Loucy (cell line): ENCODE measurements at regions not wholly inside any gene's neighbourhood (a gene's known extent, or its start where the extent isn't known, plus 50 kb on each side); places are given as distances from the start of the nearest gene placed in this dataset.

Source experiments
- H2AFZ ChIP-seq: fragments of 200-600 bp; sonication (generic); 2 replicates; pipeline ENCODE4 v1.6.0; 2016; ENCODE audit warnings: antibody characterized with exemption, mild to moderate bottlenecking, low read length, moderate library complexity
- H3F3A ChIP-seq: fragments of 200-600 bp; 2 replicates; pipeline ENCODE4 v1.6.0; 2016; ENCODE audit warnings: antibody characterized with exemption, low read depth, mild to moderate bottlenecking
- H3K27me3 ChIP-seq: fragments of 200-600 bp; sonication (generic); 2 replicates; pipeline ENCODE4 v1.6.1; 2014; ENCODE audit warnings: low read length, mild to moderate bottlenecking; ENCODE audit not compliant: insufficient read depth, poor library complexity, severe bottlenecking
- H3K36me3 ChIP-seq: fragments of 200-600 bp; sonication (generic); 2 replicates; pipeline ENCODE4 v1.6.1; 2016; ENCODE audit warnings: low read length; ENCODE audit not compliant: insufficient read depth
- H3K4me1 ChIP-seq: fragments of 200-600 bp; sonication (generic); 2 replicates; pipeline ENCODE4 v1.5.1; 2014; ENCODE audit warnings: low read length, mild to moderate bottlenecking; ENCODE audit not compliant: insufficient read depth, poor library complexity, severe bottlenecking
- H3K4me2 ChIP-seq: fragments of 200-600 bp; sonication (generic); 2 replicates; pipeline ENCODE4 v1.6.0; 2014; ENCODE audit warnings: antibody characterized with exemption, low read length, low read depth, mild to moderate bottlenecking; ENCODE audit not compliant: poor library complexity, severe bottlenecking
- H3K4me3 ChIP-seq: fragments of 200-600 bp; sonication (generic); 2 replicates; pipeline ENCODE4 v1.5.1; 2014; ENCODE audit warnings: low read length, mild to moderate bottlenecking, mixed read lengths; ENCODE audit not compliant: poor library complexity, severe bottlenecking
- H3K79me2 ChIP-seq: fragments of 200-600 bp; sonication (generic); 2 replicates; pipeline ENCODE4 v1.6.1; 2014; ENCODE audit warnings: low read length; ENCODE audit not compliant: insufficient read depth
- H3K9ac ChIP-seq: fragments of 200-600 bp; sonication (generic); 2 replicates; pipeline ENCODE4 v1.6.0; 2014; ENCODE audit warnings: mild to moderate bottlenecking, low read depth, low read length, moderate library complexity; ENCODE audit not compliant: poor library complexity, severe bottlenecking
- H3K9me2 ChIP-seq: fragments of 200-600 bp; sonication (generic); replicated peaks from 2 replicates; pipeline ENCODE4 v1.6.1; 2016; ENCODE audit warnings: low read depth, low read length, mixed read lengths
- H3K9me3 ChIP-seq: fragments of 200-600 bp; sonication (generic); 2 replicates; pipeline ENCODE4 v1.6.1; 2014; ENCODE audit warnings: mild to moderate bottlenecking, antibody characterized with exemption, low read length, low read depth; ENCODE audit not compliant: insufficient read depth
- H4K20me1 ChIP-seq: fragments of 200-600 bp; sonication (generic); 2 replicates; pipeline ENCODE4 v1.6.0; 2014; ENCODE audit warnings: antibody characterized with exemption, low read length, mild to moderate bottlenecking; ENCODE audit not compliant: insufficient read depth, poor library complexity, severe bottlenecking
- CTCF ChIP-seq: fragments of 200-600 bp; sonication (generic); conservative IDR thresholded peaks from 2 replicates; pipeline ENCODE4 v1.5.1; 2014; ENCODE audit warnings: mild to moderate bottlenecking, antibody characterized with exemption, low read length
- EZH2phosphoT487 ChIP-seq: fragments of 200-600 bp; IDR thresholded peaks from 2 replicates; pipeline ENCODE4 v1.6.1; 2018; ENCODE audit warnings: antibody characterized with exemption, mild to moderate bottlenecking, moderate library complexity, borderline replicate concordance

GRCh38 chr1:221117548-221117951, 238.3 kb downstream of the HLX start:
- no peaks in the 10 kb centered on the region for H3K36me3 ChIP-seq
- H3K79me2 ChIP-seq = no peaks in the 10 kb centered on the region
- H3K9me3 ChIP-seq = no peaks in the 10 kb centered on the region; the same call in 1 of the 2 replicates
- H3F3A ChIP-seq = no peaks in the 10 kb centered on the region
- H3K9me2 ChIP-seq = no peaks in the 10 kb centered on the region
- peaks cover 7% of the 10 kb centered on the region for H3K4me1 ChIP-seq
- no peak overlapping the region for H3K9ac ChIP-seq
- H4K20me1 ChIP-seq = no peaks in the 10 kb centered on the region
- H3K27me3 ChIP-seq = no peaks in the 10 kb centered on the region
- H3K4me2 ChIP-seq = no peak overlapping the region
- H2AFZ ChIP-seq = no peak overlapping the region
- TF ChIP-seq CTCF = no peak
- no peak for TF ChIP-seq EZH2phosphoT487
- no peak overlapping the region for H3K4me3 ChIP-seq

GRCh38 chr1:221118176-221118937, 239.1 kb downstream of the HLX start:
- no peak overlapping the region for H3K4me3 ChIP-seq
- no peaks in the 10 kb centered on the region for H3K36me3 ChIP-seq
- no peak overlapping the region for H3K9ac ChIP-seq
- H3K4me1 ChIP-seq = peaks cover 7% of the 10 kb centered on the region
- no peak overlapping the region for H3K4me2 ChIP-seq
- H4K20me1 ChIP-seq = no peaks in the 10 kb centered on the region
- no peaks in the 10 kb centered on the region for H3K27me3 ChIP-seq
- H3F3A ChIP-seq = no peaks in the 10 kb centered on the region
- no peaks in the 10 kb centered on the region for H3K9me2 ChIP-seq
- H3K9me3 ChIP-seq = no peaks in the 10 kb centered on the region
- no peaks in the 10 kb centered on the region for H3K79me2 ChIP-seq
- no peak overlapping the region for H2AFZ ChIP-seq
- TF ChIP-seq EZH2phosphoT487 (no peak), CTCF (no peak)

- H3K4me2 ChIP-seq = no peak overlapping the region
- no peak overlapping the region for H2AFZ ChIP-seq
- TF ChIP-seq EZH2phosphoT487 (no peak), CTCF (no peak)
Observed at GRCh38 chr1:221118938-221119320, 239.7 kb downstream of the HLX start.

More at GRCh38 chr1:221118938-221119320, 239.7 kb downstream of the HLX start:
- no peaks in the 10 kb centered on the region for H3K9me3 ChIP-seq
- no peak overlapping the region for H3K9ac ChIP-seq
- no peaks in the 10 kb centered on the region for H3K79me2 ChIP-seq
- no peaks in the 10 kb centered on the region for H3K36me3 ChIP-seq
- no peak overlapping the region for H3K4me3 ChIP-seq
- no peaks in the 10 kb centered on the region for H3K9me2 ChIP-seq
- peaks cover 7% of the 10 kb centered on the region for H3K4me1 ChIP-seq
- H3K27me3 ChIP-seq = no peaks in the 10 kb centered on the region
- H3F3A ChIP-seq = no peaks in the 10 kb centered on the region
- no peaks in the 10 kb centered on the region for H4K20me1 ChIP-seq
